DND-41 (cell line): ENCODE measurements at regions not wholly inside any gene's neighbourhood (a gene's known extent, or its start where the extent isn't known, plus 50 kb on each side); places are given as distances from the start of the nearest gene placed in this dataset.

Source experiments
- EZH2 ChIP-seq: IDR thresholded peaks from 3 replicates; pipeline ENCODE4 v1.6.1; 2012; ENCODE audit warnings: borderline replicate concordance, low read depth, mild to moderate bottlenecking, moderate library complexity, low read length, inconsistent platforms; ENCODE audit not compliant: severe bottlenecking
- TF ChIP-seq, protein P1 (sequence below): IDR thresholded peaks from 2 replicates; pipeline ENCODE4 v1.5.1; 2012; ENCODE audit warnings: borderline replicate concordance, low read length, moderate library complexity, mild to moderate bottlenecking; ENCODE audit not compliant: poor library complexity, severe bottlenecking; ENCODE audit errors: extremely low read depth

DNA sequence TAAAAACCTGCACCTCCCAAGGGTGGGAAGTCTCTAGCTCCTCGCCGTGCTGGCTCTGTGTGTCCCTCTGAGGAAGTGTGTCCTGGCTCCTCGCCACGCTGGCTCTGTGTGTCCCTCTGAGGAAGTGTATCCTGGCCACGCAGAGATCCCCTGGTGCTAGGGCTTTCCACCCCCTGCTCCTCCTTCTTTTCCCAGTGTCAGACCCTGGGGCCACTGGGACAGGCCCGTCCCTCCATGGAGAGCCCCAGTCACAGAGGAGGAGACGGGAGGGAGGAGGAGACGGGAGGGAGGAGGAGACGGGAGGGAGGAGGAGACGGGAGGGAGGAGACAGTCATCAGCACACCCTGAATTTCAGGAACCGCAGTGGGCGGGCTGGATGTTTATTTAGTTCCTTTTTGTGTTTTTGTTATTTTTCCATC lies 53.8 kb upstream of the HGFAC start:
- TF ChIP-seq, protein P1, sequence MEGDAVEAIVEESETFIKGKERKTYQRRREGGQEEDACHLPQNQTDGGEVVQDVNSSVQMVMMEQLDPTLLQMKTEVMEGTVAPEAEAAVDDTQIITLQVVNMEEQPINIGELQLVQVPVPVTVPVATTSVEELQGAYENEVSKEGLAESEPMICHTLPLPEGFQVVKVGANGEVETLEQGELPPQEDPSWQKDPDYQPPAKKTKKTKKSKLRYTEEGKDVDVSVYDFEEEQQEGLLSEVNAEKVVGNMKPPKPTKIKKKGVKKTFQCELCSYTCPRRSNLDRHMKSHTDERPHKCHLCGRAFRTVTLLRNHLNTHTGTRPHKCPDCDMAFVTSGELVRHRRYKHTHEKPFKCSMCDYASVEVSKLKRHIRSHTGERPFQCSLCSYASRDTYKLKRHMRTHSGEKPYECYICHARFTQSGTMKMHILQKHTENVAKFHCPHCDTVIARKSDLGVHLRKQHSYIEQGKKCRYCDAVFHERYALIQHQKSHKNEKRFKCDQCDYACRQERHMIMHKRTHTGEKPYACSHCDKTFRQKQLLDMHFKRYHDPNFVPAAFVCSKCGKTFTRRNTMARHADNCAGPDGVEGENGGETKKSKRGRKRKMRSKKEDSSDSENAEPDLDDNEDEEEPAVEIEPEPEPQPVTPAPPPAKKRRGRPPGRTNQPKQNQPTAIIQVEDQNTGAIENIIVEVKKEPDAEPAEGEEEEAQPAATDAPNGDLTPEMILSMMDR, result no peak
- no peak for TF ChIP-seq EZH2
